GM12892 (cell line): ENCODE measurements at regions not wholly inside any gene's neighbourhood (a gene's known extent, or its start where the extent isn't known, plus 50 kb on each side); places are given as distances from the start of the nearest gene placed in this dataset.
A peak's percentile ranks its signal among the peaks of the same experiment; 100 is the strongest.

ENCODE experiments used
- DNase-seq: peaks from one replicate; pipeline ENCODE4 v3.0.0; 2011; ENCODE audit not compliant: insufficient read length
- FAIRE-seq: peaks from 2 replicates; lab custom pipeline; 2011; peaks lifted over from hg19 to GRCh38; lab: Jason Lieb, UNC
- POLR2A ChIP-seq: IDR thresholded peaks from 2 replicates; pipeline ENCODE4 v1.6.1; 2011; ENCODE audit warnings: low read depth, low read length, control low read depth
- POLR2AphosphoS5 ChIP-seq: IDR thresholded peaks from 2 replicates; pipeline ENCODE4 v1.6.1; 2011; ENCODE audit warnings: low read depth, low read length, control low read depth
- TAF1 ChIP-seq: IDR thresholded peaks from 2 replicates; pipeline ENCODE4 v1.6.1; 2011; ENCODE audit warnings: low read depth, mild to moderate bottlenecking, control low read depth, low read length, borderline replicate concordance

DNA sequence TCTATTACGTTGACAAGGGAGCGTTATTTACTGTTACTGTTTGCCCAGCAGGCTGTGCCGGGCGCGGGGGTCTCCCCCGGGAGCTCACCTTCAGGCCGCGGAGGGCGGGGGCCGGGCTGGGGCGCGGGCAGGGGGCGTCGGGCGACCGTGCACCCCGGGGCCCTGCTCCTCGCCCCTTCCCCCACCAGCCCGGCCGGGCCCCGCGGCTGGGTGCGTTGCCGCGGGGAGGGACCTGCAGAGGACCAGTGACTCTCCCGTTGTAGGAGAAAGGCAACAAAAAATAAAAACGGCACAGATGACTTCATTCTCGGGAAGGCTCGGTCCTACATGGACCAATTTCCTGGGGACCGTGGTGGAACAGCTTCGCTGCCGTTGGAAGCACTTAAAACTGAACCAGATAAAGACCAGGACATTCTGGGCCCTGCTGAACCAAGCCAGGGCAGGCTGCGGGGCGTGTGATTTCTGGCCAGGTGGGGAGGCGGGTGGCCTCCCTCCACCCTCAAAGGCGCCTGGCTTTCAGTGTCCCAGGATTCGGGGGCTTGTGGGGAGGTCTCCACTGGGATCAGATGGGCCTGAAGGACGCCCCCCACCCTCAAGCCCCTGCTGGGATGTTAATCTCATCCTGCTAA lies 57.4 kb downstream of the IGLL1 start:
- TF ChIP-seq POLR2A: no peak
- TF ChIP-seq TAF1: no peak
- no peak for TF ChIP-seq POLR2AphosphoS5
- peak; percentile 14 for DNase-seq
- FAIRE-seq: no peak

DNA sequence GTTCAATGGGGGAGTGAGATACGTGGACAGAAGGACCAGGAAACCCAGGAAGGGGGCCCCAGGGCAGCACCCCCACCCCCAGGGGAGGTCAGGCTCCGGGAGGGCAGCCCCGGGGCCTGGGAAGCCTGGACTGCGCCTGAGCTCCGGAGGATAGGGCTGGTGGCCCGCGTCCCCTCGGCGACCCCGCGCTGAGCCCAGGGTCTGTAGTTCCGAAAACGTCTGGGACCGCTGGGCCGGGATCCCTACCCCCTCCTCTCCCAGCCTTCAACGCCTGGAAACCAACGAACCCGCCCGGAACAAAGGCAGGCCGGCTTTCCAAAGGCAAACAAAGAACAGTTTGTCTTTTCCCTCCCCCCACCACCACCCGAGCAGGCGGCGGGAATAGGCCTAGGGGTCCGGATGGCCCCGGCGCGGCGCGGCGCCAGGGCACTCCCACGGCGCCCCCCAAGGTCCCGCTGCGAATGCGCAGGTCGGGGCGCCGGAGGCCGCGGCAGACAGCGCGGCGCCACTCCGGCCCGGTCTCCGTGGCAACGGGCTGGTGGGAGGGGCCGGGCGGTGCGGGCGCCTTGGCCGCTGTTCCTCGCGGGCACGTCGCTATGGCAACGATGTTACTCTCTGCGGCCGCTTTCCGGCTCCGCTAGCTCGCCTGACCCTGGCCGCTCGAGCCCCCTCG lies 58.5 kb downstream of the IGLL1 start:
- no peak for TF ChIP-seq POLR2A
- TF ChIP-seq POLR2AphosphoS5: no peak
- TF ChIP-seq TAF1: no peak
- DNase-seq (peak; percentile 83), FAIRE-seq (no peak)

DNA sequence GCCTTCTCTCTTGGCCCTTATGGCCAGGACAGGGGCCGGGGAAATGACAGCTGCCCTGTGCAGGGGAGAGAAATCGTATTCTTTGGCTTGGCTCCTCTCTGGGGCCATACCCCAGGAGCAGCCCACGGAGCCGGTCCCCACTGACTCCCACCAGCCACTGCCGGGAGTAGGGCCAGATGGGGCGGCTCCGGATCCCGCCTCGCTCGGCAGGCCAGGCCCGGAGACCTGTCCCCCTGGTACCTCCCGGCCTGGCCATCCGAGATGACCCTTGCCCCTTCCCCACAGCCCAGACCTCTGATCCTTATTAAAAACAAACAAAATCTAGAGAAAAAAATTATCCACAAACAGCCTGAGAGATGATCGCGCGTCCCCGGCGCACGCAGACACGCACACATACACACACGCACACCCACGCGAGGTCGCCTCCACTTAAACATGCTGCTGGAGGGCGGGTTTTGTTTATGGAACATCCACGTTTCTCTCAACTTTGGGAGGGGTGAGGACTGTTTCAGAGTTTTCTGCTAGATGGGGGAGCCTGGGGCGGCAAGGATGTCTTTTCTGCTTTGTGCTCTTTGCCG lies 59.1 kb downstream of the IGLL1 start:
- DNase-seq (peak; percentile 21), FAIRE-seq (no peak)
- TF ChIP-seq POLR2A (no peak), POLR2AphosphoS5 (no peak), TAF1 (no peak)

DNA sequence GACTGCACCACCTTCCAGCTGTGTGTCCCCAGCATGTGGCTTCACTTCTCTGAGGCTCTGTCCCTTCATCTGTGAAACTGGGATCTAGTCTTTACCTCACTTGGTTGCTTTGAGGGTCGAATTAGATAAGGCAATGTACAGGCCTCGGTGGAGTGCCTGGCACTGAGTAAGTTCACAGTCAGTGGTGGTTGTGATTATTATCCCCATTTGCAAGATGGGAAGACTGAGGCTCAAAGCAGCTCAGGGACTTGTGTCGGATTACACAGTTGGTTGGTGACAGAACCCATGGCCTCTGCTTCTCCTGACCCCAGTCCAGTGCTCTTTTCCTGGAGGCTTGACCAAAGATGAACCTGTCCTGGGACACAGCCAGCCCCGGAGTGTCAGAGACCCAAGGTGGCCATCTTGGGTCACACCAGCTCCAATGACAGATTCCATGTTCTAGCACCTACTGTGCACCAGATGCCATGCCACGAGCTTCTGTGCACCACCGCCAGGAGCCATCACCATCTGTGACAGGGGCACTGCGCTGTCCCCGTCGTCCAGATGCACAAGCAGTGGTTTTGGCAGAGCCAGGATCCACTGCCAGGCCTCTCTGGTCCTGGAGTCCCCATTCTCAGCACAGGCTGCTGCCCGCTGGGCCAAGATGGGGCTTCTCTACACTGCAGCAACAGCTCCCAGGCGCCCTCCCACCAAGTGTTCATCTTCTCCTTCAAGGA lies 60.5 kb downstream of the IGLL1 start:
- TF ChIP-seq POLR2A (no peak), POLR2AphosphoS5 (no peak), TAF1 (no peak)
- FAIRE-seq (no peak), DNase-seq (no peak)

DNA sequence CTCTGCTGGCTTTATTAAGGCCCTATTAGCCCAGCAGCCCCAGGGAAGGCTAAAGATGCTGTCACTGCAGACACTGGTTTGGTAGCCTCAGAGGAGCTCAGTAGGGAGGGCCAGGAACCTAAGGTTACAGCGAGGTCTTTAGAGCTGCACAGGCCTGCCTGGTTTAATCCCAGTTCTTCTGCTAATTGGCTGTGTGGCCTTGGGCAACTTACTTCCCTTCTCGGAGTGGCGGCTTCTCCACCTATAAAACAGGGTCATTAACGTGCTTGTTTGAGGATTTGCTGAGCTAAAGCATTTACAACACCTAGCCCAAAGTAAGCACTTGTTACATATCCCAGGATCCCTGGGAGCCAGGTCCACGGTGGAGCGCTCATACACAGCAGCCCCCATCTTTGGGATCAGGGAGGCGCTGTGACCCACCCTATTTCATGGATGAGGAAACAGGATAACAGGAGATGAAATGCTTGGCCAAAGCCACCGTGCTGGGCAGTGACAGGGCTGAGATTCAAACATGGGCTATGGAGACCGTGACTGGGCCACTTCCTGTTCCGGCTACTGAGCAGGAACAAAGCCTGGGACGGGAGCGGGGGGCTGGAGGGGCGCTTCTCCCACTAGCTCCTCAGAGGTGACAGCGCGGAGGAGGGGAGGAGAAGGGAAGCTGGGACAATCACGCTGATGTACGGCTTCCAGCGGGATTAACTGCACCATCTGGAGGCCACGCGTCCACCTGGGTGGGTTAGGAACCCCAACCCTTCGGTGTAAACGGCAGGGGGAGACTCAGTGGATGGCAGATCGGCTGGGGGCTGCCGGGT lies 61.5 kb downstream of the IGLL1 start:
- TF ChIP-seq TAF1 (no peak), POLR2A (no peak), POLR2AphosphoS5 (no peak)
- FAIRE-seq: no peak
- DNase-seq: no peak

DNA sequence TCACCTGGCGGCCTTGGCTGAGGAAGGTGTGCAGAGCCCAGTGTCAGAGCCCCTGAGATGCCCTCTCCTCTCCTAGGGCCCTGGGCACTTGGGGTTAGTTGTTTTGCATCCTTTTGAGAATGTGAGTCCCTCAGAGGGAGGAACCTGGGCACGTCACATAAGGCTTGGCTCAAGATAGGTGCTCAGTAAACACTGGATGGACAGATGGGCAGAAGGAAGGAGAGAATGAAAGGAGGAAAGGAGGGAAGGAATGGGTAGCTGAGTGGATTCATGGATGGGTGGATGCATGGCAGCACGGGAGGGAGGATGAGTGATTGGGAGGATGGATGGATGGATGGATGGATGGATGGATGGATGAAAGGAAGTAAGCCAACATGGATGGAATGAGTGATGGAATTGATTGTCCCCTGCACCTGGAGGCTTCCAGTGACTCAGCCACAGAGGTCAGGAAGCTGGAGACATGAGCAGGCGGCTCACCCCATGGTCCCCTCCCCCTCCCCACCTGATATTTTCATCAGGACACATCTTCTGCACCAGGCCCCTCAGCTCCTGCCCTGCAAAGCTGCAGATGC lies 62.2 kb downstream of the IGLL1 start:
- no peak for DNase-seq
- FAIRE-seq: no peak
- no peak for TF ChIP-seq TAF1
- TF ChIP-seq POLR2A: no peak
- TF ChIP-seq POLR2AphosphoS5: no peak

DNA sequence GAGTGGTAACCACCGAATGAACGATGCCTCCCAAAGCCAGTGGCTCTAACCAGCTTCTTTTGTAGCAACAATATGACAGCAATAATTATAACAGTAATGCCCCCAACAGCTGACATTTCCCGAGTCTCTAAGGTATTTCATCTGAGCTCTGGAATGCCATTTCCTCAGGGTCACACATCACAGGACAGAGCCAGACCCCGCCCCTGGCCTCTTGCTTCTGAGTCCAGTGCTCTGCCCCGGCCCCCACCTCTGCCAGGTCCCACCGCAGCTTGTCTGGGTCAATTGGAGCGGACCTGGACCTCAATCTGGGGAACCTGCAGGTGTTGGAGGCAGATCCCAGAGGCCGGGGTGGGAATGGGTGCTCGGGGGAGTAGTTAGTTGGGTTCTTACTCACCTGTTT lies 63.8 kb downstream of the IGLL1 start:
- no peak for FAIRE-seq
- no peak for DNase-seq
- TF ChIP-seq POLR2AphosphoS5 (no peak), POLR2A (no peak), TAF1 (no peak)

DNA sequence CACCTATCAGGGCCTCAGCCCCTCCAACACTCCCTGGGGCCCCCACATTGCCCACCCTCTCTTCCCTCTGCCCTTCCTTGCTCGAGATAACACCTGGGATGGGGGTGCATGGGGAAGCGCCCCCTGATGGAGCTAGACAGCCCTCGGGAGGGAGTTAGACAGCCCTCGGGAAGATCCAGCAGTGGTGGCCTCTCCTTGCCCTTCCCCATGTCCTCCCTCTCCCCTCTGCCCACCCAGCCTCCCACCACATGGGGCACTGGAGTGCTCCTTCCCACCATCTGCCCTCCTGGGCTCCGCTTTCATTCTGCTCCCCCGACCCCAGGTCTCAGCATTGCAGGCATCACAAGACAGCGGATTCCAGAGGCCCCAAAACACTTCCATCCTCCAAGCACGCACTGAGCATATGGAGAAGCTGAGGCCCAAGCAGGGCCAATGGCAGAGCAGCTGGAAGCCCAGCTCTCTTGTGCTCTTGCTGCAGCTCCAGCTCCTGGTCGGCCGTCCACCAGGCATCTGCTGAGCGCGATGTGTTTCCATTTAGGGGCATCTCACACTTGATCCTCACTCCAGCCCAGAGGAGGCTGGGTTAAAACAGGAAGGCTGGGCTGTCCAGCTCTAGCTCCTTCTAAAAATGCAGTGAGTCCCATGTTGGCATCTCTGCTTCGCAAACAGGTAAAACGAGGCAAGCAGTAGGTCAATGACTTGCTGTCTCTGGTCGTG lies 65.6 kb downstream of the IGLL1 start:
- TF ChIP-seq POLR2AphosphoS5: no peak
- TF ChIP-seq TAF1: no peak
- TF ChIP-seq POLR2A: no peak
- FAIRE-seq: no peak
- DNase-seq: no peak

DNA sequence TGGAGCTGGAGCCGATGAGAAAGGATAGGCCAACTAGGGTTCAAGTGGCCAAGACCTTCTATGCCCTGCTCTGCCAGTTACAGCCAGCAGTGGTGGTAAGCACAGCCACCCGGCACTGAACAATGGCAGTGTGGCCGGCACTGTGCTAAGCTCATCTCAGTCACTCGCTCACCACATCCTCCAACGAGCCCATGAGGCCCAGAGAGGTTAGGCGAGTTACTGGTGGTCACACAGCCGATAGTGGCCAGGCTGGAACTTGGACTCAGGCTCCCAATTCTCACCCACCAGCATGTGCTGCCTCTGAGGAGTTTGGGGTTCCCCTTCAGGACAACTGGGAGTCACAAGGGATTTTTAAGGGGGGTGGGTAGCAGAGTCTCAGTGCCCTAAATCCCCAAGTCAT lies 66.4 kb downstream of the IGLL1 start:
- no peak for DNase-seq
- FAIRE-seq: no peak

DNA sequence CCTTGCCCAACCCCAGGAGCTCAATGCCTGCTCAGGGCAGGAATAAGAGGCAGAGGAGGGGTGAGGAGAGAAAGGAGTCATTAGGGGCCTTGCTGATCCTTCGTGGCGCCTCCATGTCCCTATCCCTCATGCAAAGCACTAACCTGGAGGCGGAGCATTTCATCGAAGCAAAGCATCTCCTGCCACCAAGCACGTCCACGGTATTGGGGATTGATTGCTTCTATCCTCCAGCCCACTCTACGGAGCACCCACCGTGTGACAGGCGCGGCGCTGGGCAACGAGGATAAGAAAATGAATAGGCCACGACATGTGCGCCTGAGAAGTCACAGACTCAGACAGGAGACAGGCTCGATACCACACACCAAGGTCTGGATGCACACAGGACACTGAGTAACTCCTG lies 67.0 kb downstream of the IGLL1 start:
- TF ChIP-seq POLR2A (no peak), POLR2AphosphoS5 (no peak), TAF1 (no peak)
- no peak for DNase-seq
- FAIRE-seq: no peak

More for the DNA sequence above, 66.4 kb downstream of the IGLL1 start:
- TF ChIP-seq TAF1 (no peak), POLR2AphosphoS5 (no peak), POLR2A (no peak)
